ENCODE measurements at regions not wholly inside any gene's neighbourhood (a gene's known extent, or its start where the extent isn't known, plus 50 kb on each side); places are given as distances from the start of the nearest gene placed in this dataset.

- H3K27me3 ChIP-seq (replicated peaks; ENCODE audit: insufficient read depth) = no peaks in the 10 kb centered on the region
- H3K36me3 ChIP-seq = no peaks in the 10 kb centered on the region
- no peak for DNase-seq (ENCODE audit: low spot score)
- H3K4me3 ChIP-seq = no peak overlapping the region
- H3K27ac ChIP-seq = no peak overlapping the region
- intact Hi-C loops (cut with DNase I) = no loop called here
- no peak for TF ChIP-seq POLR2A (IDR thresholded peaks at IDR 0.05)
- TF ChIP-seq CTCF (IDR thresholded peaks at IDR 0.05) = no peak
- TF ChIP-seq POLR2AphosphoS5 (IDR thresholded peaks at IDR 0.05) = no peak
- no peaks in the 10 kb centered on the region for H3K4me1 ChIP-seq (replicated peaks)
- H3K9me3 ChIP-seq = no peaks in the 10 kb centered on the region
- 64% methylated on average over 1 of the region's 1 CpG for WGBS
These were observed 476.1 kb downstream of the EDEM1 start for GRCh38 chr3:5663601-5664000.

GRCh38 chr3:5666455-5666854 is 478.9 kb downstream of the EDEM1 start:
- H3K4me1 ChIP-seq (replicated peaks) = no peaks in the 10 kb centered on the region

DNA sequence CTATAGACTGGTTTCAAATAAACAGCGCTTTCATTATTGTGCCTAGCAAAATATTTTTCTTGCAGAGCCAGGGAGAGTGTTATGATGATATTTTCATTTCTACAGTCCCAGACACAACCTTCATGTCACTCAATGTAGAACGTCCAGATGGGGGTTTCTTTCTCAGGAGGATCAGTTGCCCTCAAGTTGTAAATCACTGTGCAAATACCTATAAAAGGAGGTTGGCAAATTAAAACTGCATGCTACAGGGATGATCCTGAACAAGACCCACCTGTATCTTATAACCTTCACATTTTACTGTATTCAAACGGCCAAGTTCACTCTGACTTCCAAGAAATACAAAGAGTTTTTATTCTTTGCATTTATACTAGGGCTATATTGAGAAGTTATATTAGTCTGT is 486.0 kb downstream of the EDEM1 start:
- intact Hi-C loops (cut with DNase I) = no loop called here

More at GRCh38 chr3:5666455-5666854, 478.9 kb downstream of the EDEM1 start:
- Histone ChIP-seq H3K27ac (no peak overlapping the region), H3K4me3 (no peak overlapping the region), H3K27me3 (replicated peaks; ENCODE audit: insufficient read depth) (no peaks in the 10 kb centered on the region), H3K36me3 (no peaks in the 10 kb centered on the region), H3K9me3 (no peaks in the 10 kb centered on the region)
- DNase-seq (ENCODE audit: low spot score) = no peak
- TF ChIP-seq CTCF (IDR thresholded peaks at IDR 0.05) (no peak), POLR2A (IDR thresholded peaks at IDR 0.05) (no peak), POLR2AphosphoS5 (IDR thresholded peaks at IDR 0.05) (no peak)
- 79% methylated on average over 4 of the region's 4 CpGs for WGBS
- intact Hi-C loops (cut with DNase I) = no loop called here

GRCh38 chr3:5675319-5675718 is 487.8 kb downstream of the EDEM1 start:
- H3K27me3 ChIP-seq (replicated peaks; ENCODE audit: insufficient read depth) = no peaks in the 10 kb centered on the region
- TF ChIP-seq POLR2A (IDR thresholded peaks at IDR 0.05) (no peak), POLR2AphosphoS5 (IDR thresholded peaks at IDR 0.05) (no peak), CTCF (IDR thresholded peaks at IDR 0.05) (no peak)
- H3K27ac ChIP-seq = no peak overlapping the region
- H3K36me3 ChIP-seq = no peaks in the 10 kb centered on the region
- H3K9me3 ChIP-seq = no peaks in the 10 kb centered on the region
- H3K4me3 ChIP-seq = no peak overlapping the region
- no peaks in the 10 kb centered on the region for H3K4me1 ChIP-seq (replicated peaks)
- DNase-seq (ENCODE audit: low spot score) = no peak
- intact Hi-C loops (cut with DNase I) = no loop called here
- 79% methylated on average over 3 of the region's 3 CpGs for WGBS

More for the DNA sequence above, 486.0 kb downstream of the EDEM1 start:
- no peaks in the 10 kb centered on the region for H3K4me1 ChIP-seq (replicated peaks)
- H3K27ac ChIP-seq = no peak overlapping the region
- DNase-seq (ENCODE audit: low spot score) = no peak
- 46% methylated on average over 3 of the region's 3 CpGs for WGBS
- H3K9me3 ChIP-seq = no peaks in the 10 kb centered on the region
- no peaks in the 10 kb centered on the region for H3K27me3 ChIP-seq (replicated peaks; ENCODE audit: insufficient read depth)
- no peaks in the 10 kb centered on the region for H3K36me3 ChIP-seq
- H3K4me3 ChIP-seq = no peak overlapping the region
- no peak for TF ChIP-seq POLR2A (IDR thresholded peaks at IDR 0.05)
- no peak for TF ChIP-seq CTCF (IDR thresholded peaks at IDR 0.05)
- TF ChIP-seq POLR2AphosphoS5 (IDR thresholded peaks at IDR 0.05) = no peak

DNA sequence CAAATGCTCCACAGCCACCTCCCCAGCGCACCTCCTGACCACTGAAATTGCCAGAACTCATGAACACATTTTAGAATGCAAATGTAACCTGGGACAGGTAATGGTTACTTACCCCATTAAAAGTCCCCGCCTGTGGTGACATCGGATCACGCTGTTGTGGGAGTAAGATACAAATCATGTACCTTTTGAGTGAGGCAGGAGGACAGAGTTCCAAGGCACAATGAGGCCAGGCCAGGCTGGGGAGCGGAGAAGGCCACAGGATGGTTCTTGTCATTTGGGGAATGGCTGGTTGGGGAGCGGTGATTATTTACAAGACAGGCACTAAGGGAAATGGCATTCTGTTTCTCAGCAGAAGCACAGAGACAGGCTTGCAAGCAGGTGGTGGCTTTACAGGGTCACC is 490.0 kb downstream of the EDEM1 start:
- H3K36me3 ChIP-seq = no peaks in the 10 kb centered on the region
- 92% methylated on average over 6 of the region's 6 CpGs for WGBS
- no peaks in the 10 kb centered on the region for H3K4me1 ChIP-seq (replicated peaks)
- no peak for TF ChIP-seq POLR2A (IDR thresholded peaks at IDR 0.05)
- TF ChIP-seq POLR2AphosphoS5 (IDR thresholded peaks at IDR 0.05) = no peak
- no peak for TF ChIP-seq CTCF (IDR thresholded peaks at IDR 0.05)
- DNase-seq (ENCODE audit: low spot score) = no peak
- intact Hi-C loops (cut with DNase I) = no loop called here
- H3K27ac ChIP-seq = no peak overlapping the region
- no peak overlapping the region for H3K4me3 ChIP-seq
- no peaks in the 10 kb centered on the region for H3K27me3 ChIP-seq (replicated peaks; ENCODE audit: insufficient read depth)
- no peaks in the 10 kb centered on the region for H3K9me3 ChIP-seq

All from prostate gland (tissue), 2 donors.